Spleen (tissue), 11 donors: ENCODE measurements at regions not wholly inside any gene's neighbourhood (a gene's known extent, or its start where the extent isn't known, plus 50 kb on each side); places are given as distances from the start of the nearest gene placed in this dataset.

Source experiments
- DNase-seq: peaks from one replicate; pipeline ENCODE4 v3.0.0-alpha.2; 2020
- H3K27ac ChIP-seq, 8 donors: fragments of 200-600 bp; sonication (generic) in 7 of 8; 1 replicate in 4 of 8; 2 replicates in 4 of 8; pipeline versions ENCODE4 v1.5.0 to v1.8.0; 2016 to 2021; ENCODE audit warnings: inconsistent platforms in 4 of 8, mild to moderate bottlenecking in 4 of 8, moderate library complexity in 1 of 8
- H3K27me3 ChIP-seq, 7 donors: fragments of 200-600 bp; sonication (generic) in 6 of 7; replicated peaks in 1 of 7; 1 replicate in 4 of 7; 2 replicates in 3 of 7; pipeline versions ENCODE4 v1.5.0 to v1.8.0; 2016 to 2021; ENCODE audit warnings: inconsistent platforms in 3 of 7, mild to moderate bottlenecking in 1 of 7
- H3K36me3 ChIP-seq, 6 donors: fragments of 200-600 bp; sonication (generic) in 5 of 6; 1 replicate in 4 of 6; 2 replicates in 2 of 6; pipeline versions ENCODE4 v1.5.0 to v1.8.0; 2016 to 2021; ENCODE audit warnings: inconsistent platforms in 2 of 6
- H3K4me1 ChIP-seq, 6 donors: fragments of 200-600 bp; sonication (generic) in 5 of 6; 1 replicate in 3 of 6; 2 replicates in 3 of 6; pipeline versions ENCODE4 v1.5.0 to v1.8.0; 2016 to 2021; ENCODE audit warnings: inconsistent platforms in 3 of 6
- H3K4me3 ChIP-seq, 8 donors: fragments of 200-600 bp; sonication (generic) in 7 of 8; 1 replicate in 4 of 8; 2 replicates in 4 of 8; pipeline versions ENCODE4 v1.5.0 to v1.8.0; 2016 to 2021; ENCODE audit warnings: inconsistent platforms in 4 of 8, mild to moderate bottlenecking in 4 of 8, moderate library complexity in 2 of 8
- H3K9me3 ChIP-seq, 8 donors: fragments of 200-600 bp; sonication (generic) in 7 of 8; 1 replicate in 4 of 8; 2 replicates in 4 of 8; pipeline versions ENCODE4 v1.5.0 to v1.8.0; 2016 to 2021; ENCODE audit warnings: inconsistent platforms in 4 of 8
- POLR2A ChIP-seq, 3 donors: fragments of 450-650 bp; IDR thresholded peaks; one replicate each; pipeline ENCODE4 v1.5.1; 2017; ENCODE audit warnings: antibody characterized with exemption in 3 of 3, mild to moderate bottlenecking in 1 of 3
- POLR2AphosphoS5 ChIP-seq, 3 donors: sonication (generic); formaldehyde crosslinking; IDR thresholded peaks; one replicate each; pipeline ENCODE4 v1.5.1; 2017; ENCODE audit warnings: antibody characterized with exemption in 3 of 3
- WGBS, 5 donors: extraction: QIAGEN DNeasy Blood & Tissue Kit in 3 of 5; methylation state at CpG; one replicate each; pipeline versions ENCODE4 v1.1.5 to v1.1.7; 2013 to 2018; 5-methylcytosine and 5-hydroxymethylcytosine counted together
- intact Hi-C: fragments of 100-400 bp; cut with DNase I; formaldehyde crosslinking; loops from one replicate; pipeline ENCODE4 v1.15.0; 2023; ENCODE audit warnings: low total_unique reads
- TF ChIP-seq, protein P1 (sequence below), 11 experiments: fragments of 200-600 bp in 7 of 11; fragments of 450-650 bp in 4 of 11; sonication (generic) in 4 of 11; IDR thresholded peaks in 8 of 11; conservative IDR thresholded peaks in 3 of 11; 1 replicate in 7 of 11; 2 replicates in 4 of 11; pipeline versions ENCODE4 v1.4.0 to v1.8.0; 2016 to 2021; ENCODE audit warnings: antibody characterized with exemption in 11 of 11, inconsistent platforms in 4 of 11, mild to moderate bottlenecking in 1 of 11
- donor health status: healthy with polysubstance abuse.
- donor health status: DM: no; HTN: no; CAD: no; lungs with moderate emphysema.
- donor health status: DM: no; HTN: no; CAD: no.
- donor health status: Bipolar disorder and iron deficiency.
- donor health status: healthy.
- donor health status: DM: no; HTN: no; CAD: no.
- donor health status: DM: yes; HTN: yes; CAD: no.

DNA sequence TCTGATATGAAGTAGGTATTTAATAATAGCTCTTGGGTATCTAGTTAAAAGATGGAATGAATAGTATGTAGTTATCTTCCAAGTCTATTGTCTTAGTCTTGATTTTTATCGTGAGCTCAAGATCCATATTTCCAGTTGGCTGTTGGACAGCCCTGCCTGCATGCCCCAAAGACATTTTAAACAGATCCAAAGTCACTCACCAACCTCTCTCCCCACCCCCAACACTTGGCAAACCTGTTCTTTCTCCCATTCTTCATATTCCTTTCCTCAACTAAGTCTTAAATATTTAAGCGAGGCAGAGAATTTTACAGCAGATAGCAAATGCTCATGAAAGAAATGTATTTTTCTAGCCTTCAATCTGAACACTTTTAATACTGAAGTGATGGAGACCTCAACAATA is 80.7 kb upstream of the PALS2 start:
- Histone ChIP-seq H3K4me3 (no peak overlapping the region), H3K4me1 (no peaks in the 10 kb centered on the region), H3K9me3 (peaks cover 0 to 12% (median 5%) of the 10 kb centered on the region in 8 donors), H3K36me3 (no peaks in the 10 kb centered on the region), H3K27me3 (no peaks in the 10 kb centered on the region), H3K27ac (no peak overlapping the region)
- intact Hi-C loops: no loop called here
- TF ChIP-seq, protein P1, sequence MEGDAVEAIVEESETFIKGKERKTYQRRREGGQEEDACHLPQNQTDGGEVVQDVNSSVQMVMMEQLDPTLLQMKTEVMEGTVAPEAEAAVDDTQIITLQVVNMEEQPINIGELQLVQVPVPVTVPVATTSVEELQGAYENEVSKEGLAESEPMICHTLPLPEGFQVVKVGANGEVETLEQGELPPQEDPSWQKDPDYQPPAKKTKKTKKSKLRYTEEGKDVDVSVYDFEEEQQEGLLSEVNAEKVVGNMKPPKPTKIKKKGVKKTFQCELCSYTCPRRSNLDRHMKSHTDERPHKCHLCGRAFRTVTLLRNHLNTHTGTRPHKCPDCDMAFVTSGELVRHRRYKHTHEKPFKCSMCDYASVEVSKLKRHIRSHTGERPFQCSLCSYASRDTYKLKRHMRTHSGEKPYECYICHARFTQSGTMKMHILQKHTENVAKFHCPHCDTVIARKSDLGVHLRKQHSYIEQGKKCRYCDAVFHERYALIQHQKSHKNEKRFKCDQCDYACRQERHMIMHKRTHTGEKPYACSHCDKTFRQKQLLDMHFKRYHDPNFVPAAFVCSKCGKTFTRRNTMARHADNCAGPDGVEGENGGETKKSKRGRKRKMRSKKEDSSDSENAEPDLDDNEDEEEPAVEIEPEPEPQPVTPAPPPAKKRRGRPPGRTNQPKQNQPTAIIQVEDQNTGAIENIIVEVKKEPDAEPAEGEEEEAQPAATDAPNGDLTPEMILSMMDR (IDR thresholded peaks at IDR 0.05 in 8 of 11, conservative IDR thresholded peaks at IDR 0.05 in 3 of 11): no peak
- TF ChIP-seq POLR2A (IDR thresholded peaks at IDR 0.05) (no peak), POLR2AphosphoS5 (IDR thresholded peaks at IDR 0.05) (no peak)
- 86 to 97% (median 91%) methylated on average over 2 of the region's 2 CpGs for WGBS, 5 donors
- DNase-seq: no peak

DNA sequence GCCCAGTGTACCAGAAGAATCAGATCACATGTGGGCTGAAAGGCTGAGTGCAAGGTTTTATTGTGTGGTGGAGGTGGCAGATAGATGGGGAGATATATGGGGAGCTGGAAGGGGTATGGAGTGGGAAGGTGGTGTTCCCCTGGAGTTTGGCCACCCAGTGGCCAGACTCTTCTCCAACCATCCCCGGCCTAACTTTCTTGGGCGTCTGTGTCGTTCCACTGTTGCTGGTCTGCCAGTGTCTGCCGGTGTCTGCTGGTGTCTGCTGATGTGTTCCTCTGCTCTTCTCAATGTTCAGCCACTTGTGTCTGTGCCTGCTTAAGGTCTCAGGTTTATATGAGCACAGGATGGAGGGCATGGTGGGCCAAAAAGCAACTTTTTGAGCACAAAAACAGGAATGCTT is 78.4 kb upstream of the PALS2 start:
- Histone ChIP-seq H3K4me1 (no peaks in the 10 kb centered on the region), H3K9me3 (peaks cover 0 to 12% (median 5%) of the 10 kb centered on the region in 8 donors), H3K27ac (no peak overlapping the region), H3K36me3 (no peaks in the 10 kb centered on the region), H3K4me3 (no peak overlapping the region), H3K27me3 (peaks cover 0 to 2% (median 0%) of the 10 kb centered on the region in 7 donors)
- 92 to 100% (median 96%) methylated on average over 4 of the region's 4 CpGs for WGBS, 5 donors
- no peak for DNase-seq
- TF ChIP-seq POLR2A (IDR thresholded peaks at IDR 0.05) (no peak), POLR2AphosphoS5 (IDR thresholded peaks at IDR 0.05) (no peak)
- TF ChIP-seq, protein P1 (IDR thresholded peaks at IDR 0.05 in 8 of 11, conservative IDR thresholded peaks at IDR 0.05 in 3 of 11): no peak
- intact Hi-C loops: no loop called here

DNA sequence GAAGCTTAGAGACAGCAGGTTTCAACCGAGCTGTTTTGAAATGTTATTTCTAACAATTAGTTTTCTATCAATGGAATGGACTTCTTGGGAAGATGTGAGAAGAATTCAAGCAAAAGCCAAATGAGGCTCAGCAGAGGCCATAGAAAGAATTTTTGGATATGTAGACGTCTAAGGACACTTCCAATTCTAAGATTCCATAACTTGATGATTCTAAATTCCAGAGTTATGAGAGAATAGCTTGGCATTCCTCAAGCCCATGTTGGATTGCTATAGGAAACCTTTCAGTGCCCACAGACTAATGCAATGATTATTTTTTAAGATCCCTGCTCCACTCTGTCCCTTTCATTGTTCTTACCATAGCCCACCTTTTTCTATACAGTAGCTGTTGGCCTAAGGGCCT is 77.2 kb upstream of the PALS2 start:
- intact Hi-C loops: no loop called here
- Histone ChIP-seq H3K27ac (no peak overlapping the region), H3K4me3 (no peak overlapping the region), H3K27me3 (peaks cover 0 to 8% (median 0%) of the 10 kb centered on the region in 7 donors), H3K4me1 (no peaks in the 10 kb centered on the region), H3K36me3 (no peaks in the 10 kb centered on the region), H3K9me3 (peaks cover 0 to 12% (median 5%) of the 10 kb centered on the region in 8 donors)
- DNase-seq: no peak
- no peak for TF ChIP-seq POLR2A (IDR thresholded peaks at IDR 0.05)
- TF ChIP-seq, protein P1 (IDR thresholded peaks at IDR 0.05 in 8 of 11, conservative IDR thresholded peaks at IDR 0.05 in 3 of 11): no peak
- TF ChIP-seq POLR2AphosphoS5 (IDR thresholded peaks at IDR 0.05): no peak
- whole genome bisulfite sequencing, 5 donors: 72 to 91% (median 84%) methylated on average over 2 of the region's 2 CpGs

DNA sequence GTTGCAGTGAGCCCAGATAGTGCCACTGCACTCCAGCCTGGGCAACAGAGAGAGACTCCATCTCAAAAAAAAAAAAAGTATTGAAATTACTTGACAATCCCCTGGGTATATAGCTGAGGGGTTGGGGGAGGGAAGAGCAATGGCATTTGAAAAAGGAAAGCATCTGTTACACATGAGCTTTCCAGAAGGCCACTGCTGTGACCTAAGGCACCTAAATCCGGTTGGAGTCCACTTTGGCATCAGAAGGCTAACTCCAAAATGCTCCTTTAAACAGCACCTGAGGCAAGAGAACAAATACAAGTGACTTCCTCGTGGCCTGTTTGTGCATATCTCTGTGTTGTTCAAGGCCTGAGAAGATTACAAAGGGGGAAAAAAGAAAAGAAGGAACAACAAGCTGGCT is 74.8 kb upstream of the PALS2 start:
- Histone ChIP-seq H3K9me3 (peaks cover 0 to 12% (median 5%) of the 10 kb centered on the region in 8 donors), H3K27me3 (peaks cover 0 to 8% (median 0%) of the 10 kb centered on the region in 7 donors), H3K4me3 (no peak overlapping the region), H3K27ac (no peak overlapping the region), H3K36me3 (no peaks in the 10 kb centered on the region), H3K4me1 (no peaks in the 10 kb centered on the region)
- TF ChIP-seq, protein P1 (IDR thresholded peaks at IDR 0.05 in 8 of 11, conservative IDR thresholded peaks at IDR 0.05 in 3 of 11): no peak
- TF ChIP-seq POLR2AphosphoS5 (IDR thresholded peaks at IDR 0.05): no peak
- TF ChIP-seq POLR2A (IDR thresholded peaks at IDR 0.05): no peak
- WGBS, 5 donors: 39 to 80% (median 60%) methylated on average over 2 of the region's 2 CpGs
- DNase-seq: no peak
- intact Hi-C loops: no loop called here
